SJCRH30 (cell line): ENCODE measurements at regions not wholly inside any gene's neighbourhood (a gene's known extent, or its start where the extent isn't known, plus 50 kb on each side); places are given as distances from the start of the nearest gene placed in this dataset.
A peak's percentile ranks its signal among the peaks of the same experiment; 100 is the strongest.
"Not testable (repeated sequence)": the region's sequence is repeated elsewhere in the genome, so short reads cannot be mapped to it uniquely, and the experiment has no call there.

Experiments used
- DNase-seq, 2 experiments: peaks; one replicate each; pipeline ENCODE4 v3.0.0-alpha.2; 2015 to 2020
- H3K27ac ChIP-seq: fragments of 250-450 bp; sonication (Bioruptor Pico); 2 replicates; pipeline ENCODE4 v1.5.1; 2020; ENCODE audit warnings: mild to moderate bottlenecking, moderate library complexity
- H3K27me3 ChIP-seq: fragments of 250-450 bp; sonication (Bioruptor Pico); 2 replicates; pipeline ENCODE4 v1.5.1; 2020; ENCODE audit warnings: mild to moderate bottlenecking, moderate library complexity
- H3K36me3 ChIP-seq: fragments of 250-450 bp; sonication (Bioruptor Pico); 2 replicates; pipeline ENCODE4 v1.5.1; 2020; ENCODE audit warnings: mild to moderate bottlenecking, moderate library complexity
- H3K4me1 ChIP-seq: fragments of 250-450 bp; sonication (Bioruptor Pico); 2 replicates; pipeline ENCODE4 v1.5.1; 2020; ENCODE audit warnings: mild to moderate bottlenecking, moderate library complexity
- H3K4me3 ChIP-seq: fragments of 250-450 bp; sonication (Bioruptor Pico); 2 replicates; pipeline ENCODE4 v1.5.1; 2020; ENCODE audit warnings: mild to moderate bottlenecking, moderate library complexity
- H3K9me3 ChIP-seq: fragments of 250-450 bp; sonication (Bioruptor Pico); replicated peaks from 2 replicates; pipeline ENCODE4 v1.5.1; 2020; ENCODE audit warnings: mild to moderate bottlenecking, moderate library complexity

GRCh38 chr6:135129136-135129856 lies 51.8 kb upstream of the MYB start:
- no peaks in the 10 kb centered on the region for H3K36me3 ChIP-seq
- no peaks in the 10 kb centered on the region for H3K27me3 ChIP-seq
- peak; percentile 12 to 50 for DNase-seq
- H3K9me3 ChIP-seq = no peaks in the 10 kb centered on the region
- H3K4me3 ChIP-seq = no peak overlapping the region
- no peak overlapping the region for H3K27ac ChIP-seq
- no peaks in the 10 kb centered on the region for H3K4me1 ChIP-seq

DNA sequence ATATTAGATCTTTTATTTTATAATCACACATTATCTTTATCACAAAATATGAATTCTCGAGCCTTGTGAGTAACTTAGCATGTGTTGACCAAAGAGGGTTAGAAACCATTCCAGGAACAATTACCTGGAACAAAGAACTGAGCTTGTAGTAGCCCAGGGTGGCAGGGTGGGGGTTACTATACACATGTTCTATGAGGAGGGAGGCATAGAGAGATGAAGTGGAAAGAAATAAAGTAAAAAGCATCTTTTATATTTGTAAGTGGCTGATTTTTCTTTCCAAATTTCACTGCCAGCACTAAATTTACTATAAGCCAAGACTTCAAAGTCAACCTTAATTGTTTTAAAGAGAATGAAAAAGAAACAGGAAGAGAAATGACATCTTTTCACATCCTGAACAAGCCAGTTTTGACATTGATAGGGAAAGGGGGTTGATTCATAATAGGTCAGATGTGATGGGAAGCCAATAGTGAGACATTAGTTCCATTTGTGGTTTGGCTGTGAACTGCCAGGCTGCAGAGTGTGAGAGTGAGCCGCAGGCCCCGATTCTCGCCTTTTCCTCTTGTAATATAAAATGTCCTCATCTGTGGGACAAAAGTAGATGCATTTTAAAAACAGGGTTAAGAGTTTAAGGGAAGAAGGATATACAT lies 52.7 kb upstream of the MYB start:
- DNase-seq = no peak

GRCh38 chr6:135126729-135127128 lies 54.4 kb upstream of the MYB start:
- Histone ChIP-seq H3K4me1 (no peaks in the 10 kb centered on the region), H3K27ac (no peak overlapping the region), H3K9me3 (no peaks in the 10 kb centered on the region), H3K27me3 (no peaks in the 10 kb centered on the region; the same call in 1 of the 2 replicates), H3K4me3 (no peak overlapping the region), H3K36me3 (no peaks in the 10 kb centered on the region)
- no peak for DNase-seq

More for the DNA sequence above, 52.7 kb upstream of the MYB start:
- Histone ChIP-seq H3K9me3 (no peaks in the 10 kb centered on the region), H3K4me1 (no peaks in the 10 kb centered on the region), H3K4me3 (no peak overlapping the region), H3K36me3 (no peaks in the 10 kb centered on the region), H3K27ac (no peak overlapping the region), H3K27me3 (no peaks in the 10 kb centered on the region; the same call in 1 of the 2 replicates)

- H3K9me3 ChIP-seq = no peaks in the 10 kb centered on the region
- H3K4me1 ChIP-seq = no peaks in the 10 kb centered on the region
- H3K36me3 ChIP-seq = no peaks in the 10 kb centered on the region
- H3K27me3 ChIP-seq = no peaks in the 10 kb centered on the region; the same call in 1 of the 2 replicates
- no peak for DNase-seq
- no peak overlapping the region for H3K27ac ChIP-seq
- H3K4me3 ChIP-seq = no peak overlapping the region
Observed at GRCh38 chr6:135126034-135126433, 55.1 kb upstream of the MYB start.

DNA sequence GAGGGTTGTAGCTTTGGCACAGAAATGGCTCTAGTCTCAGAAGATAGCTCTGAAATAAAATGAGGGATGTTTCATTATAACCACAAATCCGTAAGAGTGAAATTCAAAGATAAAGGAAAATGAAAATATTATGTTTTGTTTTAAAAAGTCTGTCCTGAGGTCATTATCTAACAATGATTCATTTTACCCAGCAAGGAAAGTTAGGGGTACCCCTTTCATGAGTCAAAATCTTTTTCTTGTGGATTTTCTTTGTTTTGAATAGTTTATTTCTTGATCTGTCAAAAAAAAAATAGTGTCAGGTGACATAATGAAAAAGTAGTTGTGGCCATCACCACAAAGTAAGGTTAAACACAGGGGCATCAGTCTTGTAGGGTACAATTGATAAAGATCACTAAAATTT lies 59.7 kb upstream of the MYB start:
- Histone ChIP-seq H3K4me1 (no peaks in the 10 kb centered on the region), H3K27ac (no peak overlapping the region)
- no peak for DNase-seq

DNA sequence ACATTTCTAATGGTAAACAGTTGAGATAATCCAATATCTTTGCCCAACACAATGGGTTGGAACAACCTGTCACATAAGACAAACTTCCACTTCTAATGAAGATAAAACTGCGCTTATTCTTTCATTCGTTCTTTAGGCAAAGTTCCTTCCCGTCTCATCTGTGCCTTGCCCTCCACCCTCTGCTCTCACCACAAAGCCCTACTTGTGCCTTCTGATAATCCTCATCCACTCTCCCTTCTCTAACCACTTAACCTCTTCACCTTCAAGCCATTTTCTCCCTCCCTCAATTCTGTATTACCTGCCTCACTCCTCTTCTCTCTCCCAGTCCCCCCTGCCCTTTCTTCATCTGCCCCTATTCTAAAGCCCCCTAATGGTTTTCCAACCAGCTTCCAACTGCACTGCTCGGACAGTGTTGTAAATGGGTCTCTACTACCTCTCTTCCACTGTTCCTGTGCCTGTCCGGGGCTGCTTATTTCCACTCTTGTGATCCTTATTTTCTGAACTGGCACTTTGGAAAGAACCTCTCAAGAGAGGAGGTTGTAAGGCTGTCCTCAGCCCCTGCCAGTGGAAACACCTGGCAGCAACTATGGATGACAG lies 62.9 kb upstream of the MYB start:
- no peak for DNase-seq
- no peaks in the 10 kb centered on the region for H3K9me3 ChIP-seq
- H3K36me3 ChIP-seq = no peaks in the 10 kb centered on the region
- no peaks in the 10 kb centered on the region for H3K4me1 ChIP-seq
- H3K4me3 ChIP-seq = no peak overlapping the region
- H3K27ac ChIP-seq = no peak overlapping the region
- no peaks in the 10 kb centered on the region; the same call in 1 of the 2 replicates for H3K27me3 ChIP-seq

More for the DNA sequence above, 59.7 kb upstream of the MYB start:
- no peak overlapping the region for H3K4me3 ChIP-seq
- no peaks in the 10 kb centered on the region; the same call in 1 of the 2 replicates for H3K27me3 ChIP-seq
- H3K36me3 ChIP-seq = no peaks in the 10 kb centered on the region
- no peaks in the 10 kb centered on the region for H3K9me3 ChIP-seq

- Histone ChIP-seq H3K4me1 (no peaks in the 10 kb centered on the region), H3K27me3 (no peaks in the 10 kb centered on the region), H3K4me3 (no peak overlapping the region), H3K27ac (no peak overlapping the region), H3K9me3 (no peaks in the 10 kb centered on the region), H3K36me3 (no peaks in the 10 kb centered on the region)
- DNase-seq = no peak
Observed at GRCh38 chr6:135117413-135117968, 62.9 kb upstream of the HBS1L start.

- no peaks in the 10 kb centered on the region for H3K4me1 ChIP-seq
- H3K27me3 ChIP-seq = no peaks in the 10 kb centered on the region
- no peak overlapping the region for H3K27ac ChIP-seq
- H3K4me3 ChIP-seq = no peak overlapping the region
- H3K9me3 ChIP-seq = no peaks in the 10 kb centered on the region
- H3K36me3 ChIP-seq = no peaks in the 10 kb centered on the region
- no peak for DNase-seq
Observed at GRCh38 chr6:135116571-135116970, 61.9 kb upstream of the HBS1L start.

GRCh38 chr6:135115834-135116233 lies 61.2 kb upstream of the HBS1L start:
- no peaks in the 10 kb centered on the region for H3K9me3 ChIP-seq
- DNase-seq = no peak
- H3K4me1 ChIP-seq = no peaks in the 10 kb centered on the region
- no peak overlapping the region for H3K27ac ChIP-seq
- no peaks in the 10 kb centered on the region for H3K27me3 ChIP-seq
- no peak overlapping the region for H3K4me3 ChIP-seq
- no peaks in the 10 kb centered on the region for H3K36me3 ChIP-seq

DNA sequence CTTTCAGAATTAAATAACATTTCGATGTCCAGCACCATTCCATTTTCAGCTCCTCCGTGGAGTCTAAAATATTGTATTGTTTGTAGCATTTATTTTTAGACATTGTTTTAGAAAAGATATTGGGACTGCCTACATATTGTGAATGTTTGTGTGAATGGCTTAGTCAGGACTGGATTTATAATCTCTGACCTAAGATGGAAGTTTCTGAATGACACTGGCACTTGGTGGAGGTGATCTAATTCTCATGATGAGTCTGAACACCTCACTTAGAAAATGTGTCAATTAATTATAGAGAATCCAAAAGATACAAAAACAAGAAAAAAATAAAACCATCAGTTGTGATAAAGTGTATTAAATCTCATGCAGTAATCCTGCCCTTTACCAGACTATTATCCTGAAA lies 60.8 kb upstream of the HBS1L start:
- Histone ChIP-seq H3K27ac (no peak overlapping the region), H3K9me3 (no peaks in the 10 kb centered on the region), H3K4me3 (no peak overlapping the region), H3K36me3 (no peaks in the 10 kb centered on the region), H3K4me1 (no peaks in the 10 kb centered on the region), H3K27me3 (no peaks in the 10 kb centered on the region)
- no peak for DNase-seq

GRCh38 chr6:135114355-135115145 lies 59.9 kb upstream of the HBS1L start:
- no peak for DNase-seq
- Histone ChIP-seq H3K36me3 (no peaks in the 10 kb centered on the region), H3K9me3 (no peaks in the 10 kb centered on the region), H3K4me3 (no peak overlapping the region), H3K27ac (no peak overlapping the region), H3K27me3 (no peaks in the 10 kb centered on the region), H3K4me1 (no peaks in the 10 kb centered on the region)

- no peaks in the 10 kb centered on the region for H3K9me3 ChIP-seq
- no peaks in the 10 kb centered on the region for H3K4me1 ChIP-seq
- no peak overlapping the region for H3K4me3 ChIP-seq
- DNase-seq = no peak
- H3K36me3 ChIP-seq = no peaks in the 10 kb centered on the region
- no peak overlapping the region for H3K27ac ChIP-seq
- no peaks in the 10 kb centered on the region for H3K27me3 ChIP-seq
Observed at GRCh38 chr6:135113860-135114259, 59.2 kb upstream of the HBS1L start.

- not testable (repeated sequence) for H3K9me3 ChIP-seq, H3K4me1 ChIP-seq, H3K4me3 ChIP-seq, H3K27ac ChIP-seq, H3K27me3 ChIP-seq, H3K36me3 ChIP-seq, DNase-seq
Observed at GRCh38 chr6:135112951-135113350, 58.3 kb upstream of the HBS1L start.

GRCh38 chr6:135110261-135110781 lies 55.7 kb upstream of the HBS1L start:
- not testable (repeated sequence) for H3K27me3 ChIP-seq, H3K4me3 ChIP-seq, H3K4me1 ChIP-seq, H3K9me3 ChIP-seq, DNase-seq, H3K36me3 ChIP-seq, H3K27ac ChIP-seq
